ENCODE measurements at regions not wholly inside any gene's neighbourhood (a gene's known extent, or its start where the extent isn't known, plus 50 kb on each side); places are given as distances from the start of the nearest gene placed in this dataset.
"Not testable (repeated sequence)": the region's sequence is repeated elsewhere in the genome, so short reads cannot be mapped to it uniquely, and the experiment has no call there.

- CTCF ChIA-PET (ENCODE audit: low intra/inter-chr PET ratio, low total read pairs); DNase-seq (ENCODE audit: low spot score); FAIRE-seq; H3K79me2 ChIP-seq (ENCODE audit: insufficient read depth, low read length); H4K20me1 ChIP-seq (ENCODE audit: insufficient read depth, low read length); intact Hi-C loops (cut with micrococcal nuclease; ENCODE audit: unreplicated experiment); H3K4me1 ChIP-seq (ENCODE audit: insufficient read depth, low read length); POLR2A ChIA-PET; H2AFZ ChIP-seq (ENCODE audit: low read length); H3K9ac ChIP-seq (ENCODE audit: insufficient read depth, low read depth, low read length); in situ Hi-C loops (cut with HindIII; ENCODE audit: extremely low pct_ligation_motif_present, low pct_unique_long_range_greater_than_20kb); H3K27me3 ChIP-seq (ENCODE audit: control insufficient read depth in 1 of 2, insufficient read depth in 2 of 2, low read length in 2 of 2); H3K36me3 ChIP-seq (replicated peaks in 1 of 2; ENCODE audit: control insufficient read depth in 1 of 2, insufficient read depth in 2 of 2, low read length in 2 of 2); ATAC-seq; BruUV-seq (replicated peaks); H3K4me2 ChIP-seq (ENCODE audit: low read depth, low read length); H3K27ac ChIP-seq (ENCODE audit: extremely low read length, insufficient read depth, low read length); H3K4me3 ChIP-seq (replicated peaks in 1 of 3; ENCODE audit: insufficient read depth in 1 of 3, low read depth in 2 of 3, low read length in 3 of 3): not testable (repeated sequence)
- H3K9me3 ChIP-seq (ENCODE audit: low read length) = peaks cover 30% of the 10 kb centered on the region
- 0% methylated on average over 5 of the region's 5 CpGs for WGBS (ENCODE audit: low lambda C conversion rate)
Observed at GRCh38 chr19:13676967-13677366, 87.4 kb upstream of the MRI1 start.

- in situ Hi-C loops (cut with HindIII; ENCODE audit: extremely low pct_ligation_motif_present, low pct_unique_long_range_greater_than_20kb); H3K27ac ChIP-seq (ENCODE audit: extremely low read length, insufficient read depth, low read length); CTCF ChIA-PET (ENCODE audit: low intra/inter-chr PET ratio, low total read pairs); FAIRE-seq; H3K27me3 ChIP-seq (ENCODE audit: control insufficient read depth in 1 of 2, insufficient read depth in 2 of 2, low read length in 2 of 2); H3K4me1 ChIP-seq (ENCODE audit: insufficient read depth, low read length); H3K4me2 ChIP-seq (ENCODE audit: low read depth, low read length); POLR2A ChIA-PET; H3K9me3 ChIP-seq (ENCODE audit: low read length); H3K4me3 ChIP-seq (replicated peaks in 1 of 3; ENCODE audit: insufficient read depth in 1 of 3, low read depth in 2 of 3, low read length in 3 of 3); ATAC-seq; H2AFZ ChIP-seq (ENCODE audit: low read length); H4K20me1 ChIP-seq (ENCODE audit: insufficient read depth, low read length); BruUV-seq (replicated peaks); intact Hi-C loops (cut with micrococcal nuclease; ENCODE audit: unreplicated experiment); H3K9ac ChIP-seq (ENCODE audit: insufficient read depth, low read depth, low read length); H3K36me3 ChIP-seq (replicated peaks in 1 of 2; ENCODE audit: control insufficient read depth in 1 of 2, insufficient read depth in 2 of 2, low read length in 2 of 2); H3K79me2 ChIP-seq (ENCODE audit: insufficient read depth, low read length); TF ChIP-seq GABPA (IDR thresholded peaks at IDR 0.05; ENCODE audit: low read depth, low read length); ATF7 (CRISPR knock-in tag; IDR thresholded peaks at IDR 0.05); CREB1 (CRISPR knock-in tag; IDR thresholded peaks at IDR 0.05): not testable (repeated sequence)
- peak; percentile 7 for DNase-seq (ENCODE audit: low spot score)
- 27% methylated on average over 7 of the region's 7 CpGs for WGBS (ENCODE audit: low lambda C conversion rate)
- TF ChIP-seq GABPA (CRISPR knock-in tag; IDR thresholded peaks at IDR 0.05; ENCODE audit: low read depth) (peak; percentile 54), ATF7 (IDR thresholded peaks at IDR 0.05) (peak; percentile 40), NFYB (CRISPR knock-in tag; IDR thresholded peaks at IDR 0.05) (peak; percentile 41; the same call in 1 of the 2 replicates), ZNF143 (CRISPR knock-in tag; IDR thresholded peaks at IDR 0.05) (peak; percentile 40; the same call in 1 of the 2 replicates), CREB1 (IDR thresholded peaks at IDR 0.05) (0 out of 2 replicates have a peak, but pooled peaks have one; percentile 47)
Observed at GRCh38 chr19:13672480-13673175, 91.7 kb upstream of the MRI1 start.

Measured in HepG2 (cell line).